Mammary epithelial cell (primary cell): ENCODE measurements at regions not wholly inside any gene's neighbourhood (a gene's known extent, or its start where the extent isn't known, plus 50 kb on each side); places are given as distances from the start of the nearest gene placed in this dataset.

Experiments
- CTCF ChIP-seq, 2 donors: IDR thresholded peaks in 1 of 2; conservative IDR thresholded peaks in 1 of 2; 2 replicates each; pipeline ENCODE4 v1.5.1; 2011 to 2012; ENCODE audit warnings: inconsistent platforms in 2 of 2, low read length in 2 of 2, mild to moderate bottlenecking in 2 of 2, control low read depth in 1 of 2, low read depth in 1 of 2; ENCODE audit not compliant: insufficient read depth in 1 of 2; ENCODE audit errors: extremely low read depth in 1 of 2
- EZH2 ChIP-seq: IDR thresholded peaks from 2 replicates; pipeline ENCODE4 v1.6.1; 2012; ENCODE audit warnings: low read length, inconsistent platforms, borderline replicate concordance

GRCh38 chr9:88775559-88775958 lies 215.7 kb upstream of the S1PR3 start:
- no peak for TF ChIP-seq CTCF (conservative IDR thresholded peaks at IDR 0.05 in 1 of 2, IDR thresholded peaks at IDR 0.05 in 1 of 2; ENCODE audit: extremely low read depth in 1 of 2, insufficient read depth in 1 of 2, low read depth in 1 of 2, low read length in 2 of 2)
- TF ChIP-seq EZH2, result no peak
